ENCODE measurements at regions not wholly inside any gene's neighbourhood (a gene's known extent, or its start where the extent isn't known, plus 50 kb on each side); places are given as distances from the start of the nearest gene placed in this dataset.

- TF ChIP-seq EP300 (IDR thresholded peaks at IDR 0.05) = no peak
- TF ChIP-seq, protein P1, sequence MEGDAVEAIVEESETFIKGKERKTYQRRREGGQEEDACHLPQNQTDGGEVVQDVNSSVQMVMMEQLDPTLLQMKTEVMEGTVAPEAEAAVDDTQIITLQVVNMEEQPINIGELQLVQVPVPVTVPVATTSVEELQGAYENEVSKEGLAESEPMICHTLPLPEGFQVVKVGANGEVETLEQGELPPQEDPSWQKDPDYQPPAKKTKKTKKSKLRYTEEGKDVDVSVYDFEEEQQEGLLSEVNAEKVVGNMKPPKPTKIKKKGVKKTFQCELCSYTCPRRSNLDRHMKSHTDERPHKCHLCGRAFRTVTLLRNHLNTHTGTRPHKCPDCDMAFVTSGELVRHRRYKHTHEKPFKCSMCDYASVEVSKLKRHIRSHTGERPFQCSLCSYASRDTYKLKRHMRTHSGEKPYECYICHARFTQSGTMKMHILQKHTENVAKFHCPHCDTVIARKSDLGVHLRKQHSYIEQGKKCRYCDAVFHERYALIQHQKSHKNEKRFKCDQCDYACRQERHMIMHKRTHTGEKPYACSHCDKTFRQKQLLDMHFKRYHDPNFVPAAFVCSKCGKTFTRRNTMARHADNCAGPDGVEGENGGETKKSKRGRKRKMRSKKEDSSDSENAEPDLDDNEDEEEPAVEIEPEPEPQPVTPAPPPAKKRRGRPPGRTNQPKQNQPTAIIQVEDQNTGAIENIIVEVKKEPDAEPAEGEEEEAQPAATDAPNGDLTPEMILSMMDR (IDR thresholded peaks at IDR 0.05) = no peak
- no peak for TF ChIP-seq POLR2AphosphoS5 (IDR thresholded peaks at IDR 0.05)
- TF ChIP-seq POLR2A (IDR thresholded peaks at IDR 0.05) = no peak
Measured at GRCh38 chr5:30932273-30933017, 261.0 kb upstream of the CDH6 start.
